EL (cell line): ENCODE measurements at regions not wholly inside any gene's neighbourhood (a gene's known extent, or its start where the extent isn't known, plus 50 kb on each side); places are given as distances from the start of the nearest gene placed in this dataset.
"Not testable (repeated sequence)": the region's sequence is repeated elsewhere in the genome, so short reads cannot be mapped to it uniquely, and the experiment has no call there.

Source experiments
- DNase-seq: peaks from one replicate; pipeline ENCODE4 v3.0.0-alpha.2; 2016

DNA sequence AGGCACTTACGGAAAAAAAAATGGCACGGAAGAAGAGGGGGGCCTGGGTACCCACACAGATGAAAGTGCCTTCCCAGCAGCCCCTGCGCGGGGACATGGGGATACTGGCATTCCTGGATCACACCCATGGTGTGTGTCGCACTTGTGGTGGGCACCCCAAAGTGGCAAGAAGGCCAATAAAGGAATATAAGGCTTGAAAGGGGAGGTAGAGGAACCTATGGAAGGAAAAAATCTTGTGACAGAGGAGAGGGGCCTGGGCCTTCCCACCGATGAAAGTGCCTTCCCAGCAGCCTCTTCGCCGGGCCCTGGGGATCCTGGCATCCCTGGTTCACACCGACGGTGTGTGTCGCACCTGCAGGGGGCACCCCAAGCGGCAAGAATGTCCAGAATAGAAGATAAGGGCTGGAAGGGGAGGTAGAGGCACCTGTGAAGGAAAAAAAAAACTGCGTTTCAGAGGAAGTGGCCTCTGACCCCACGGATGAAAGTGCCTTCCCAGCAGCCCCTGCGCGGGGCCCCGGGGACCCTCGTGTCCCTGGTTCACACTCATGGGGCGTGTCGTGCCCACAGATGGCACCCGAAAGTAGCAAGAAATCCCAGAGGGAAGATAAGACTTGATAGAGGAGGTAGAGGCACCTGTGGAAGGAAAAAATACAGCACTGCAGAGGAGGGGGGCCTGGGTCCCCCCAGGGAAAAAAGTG is 284.0 kb downstream of the ALG10 start:
- no peak for DNase-seq

DNA sequence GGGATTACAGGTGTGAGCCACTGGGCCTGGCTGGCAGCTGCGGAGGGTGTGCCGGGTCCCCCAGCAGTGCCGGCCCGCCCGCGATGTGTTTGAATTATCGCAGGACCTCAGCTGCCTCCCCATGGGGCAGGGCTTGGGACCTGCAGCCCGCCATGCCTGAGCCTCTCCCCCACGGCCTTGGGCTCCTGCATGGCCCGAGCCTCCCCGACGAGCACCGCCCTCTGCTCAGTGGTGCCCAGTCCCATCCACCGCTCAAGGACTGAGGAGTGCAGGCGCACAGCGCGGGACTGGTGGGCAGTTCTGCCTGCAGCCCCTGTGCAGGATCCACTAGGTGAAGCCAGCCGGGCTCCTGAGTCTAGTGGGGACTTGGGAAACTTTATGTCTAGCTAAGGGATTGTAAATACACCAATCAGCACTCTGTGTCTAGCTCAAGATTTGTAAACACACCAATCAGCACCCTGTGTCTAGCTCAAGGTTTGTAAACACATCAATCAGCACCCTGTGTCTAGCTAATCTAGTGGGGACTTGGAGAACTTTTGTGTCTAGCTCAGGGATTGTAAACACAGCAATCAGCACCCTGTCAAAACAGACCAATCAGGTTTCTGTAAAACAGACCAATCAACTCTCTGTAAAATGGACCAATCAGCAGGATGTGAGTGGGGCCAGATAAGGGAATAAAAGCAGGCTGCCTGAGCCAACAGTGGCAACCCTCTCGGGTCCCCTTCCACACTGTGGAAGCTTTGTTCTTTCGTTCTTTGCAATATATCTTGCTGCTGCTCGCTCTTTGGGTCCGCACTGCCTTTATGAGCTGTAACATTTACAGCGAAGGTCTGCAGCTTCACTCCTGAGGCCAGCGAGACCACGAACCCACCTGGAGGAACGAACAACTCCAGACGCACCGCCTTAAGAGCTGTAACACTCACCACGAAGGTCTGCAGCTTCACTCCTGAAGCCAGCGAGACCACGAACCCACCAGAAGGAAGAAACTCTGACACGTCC is 287.8 kb downstream of the ALG10 start:
- DNase-seq: not testable (repeated sequence)

- no peak for DNase-seq
Measured at GRCh38 chr12:34311337-34311736, 289.0 kb downstream of the ALG10 start.

GRCh38 chr12:34327671-34328070 is 305.4 kb downstream of the ALG10 start:
- no peak for DNase-seq

- no peak for DNase-seq
Measured at GRCh38 chr12:34333337-34333736, 311.0 kb downstream of the ALG10 start.

DNA sequence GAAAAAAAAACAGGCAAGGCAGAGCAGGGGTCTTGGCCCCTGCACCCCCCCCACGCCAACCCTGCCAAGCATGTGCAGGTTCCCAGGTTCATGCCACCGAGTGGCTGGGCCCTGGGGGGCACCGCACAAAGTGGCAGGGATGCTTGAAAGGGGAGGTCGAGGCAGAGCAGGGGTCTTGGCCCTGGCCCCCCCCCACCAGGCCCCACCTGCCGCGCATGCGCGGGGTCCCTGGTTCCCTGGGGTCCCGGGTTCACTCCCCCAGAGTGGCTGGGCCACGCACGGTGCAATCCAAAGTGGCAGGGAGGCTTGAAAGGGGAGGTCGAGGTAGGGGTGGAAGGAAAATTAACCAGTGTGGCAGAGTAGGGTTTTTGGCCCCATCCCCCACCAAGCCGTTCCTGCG is 312.2 kb downstream of the ALG10 start:
- no peak for DNase-seq

GRCh38 chr12:34334953-34335743 is 312.9 kb downstream of the ALG10 start:
- DNase-seq: no peak

- DNase-seq: no peak
Measured at GRCh38 chr12:34335819-34336262, 313.5 kb downstream of the ALG10 start.

GRCh38 chr12:34336619-34337465 is 314.5 kb downstream of the ALG10 start:
- no peak for DNase-seq

DNA sequence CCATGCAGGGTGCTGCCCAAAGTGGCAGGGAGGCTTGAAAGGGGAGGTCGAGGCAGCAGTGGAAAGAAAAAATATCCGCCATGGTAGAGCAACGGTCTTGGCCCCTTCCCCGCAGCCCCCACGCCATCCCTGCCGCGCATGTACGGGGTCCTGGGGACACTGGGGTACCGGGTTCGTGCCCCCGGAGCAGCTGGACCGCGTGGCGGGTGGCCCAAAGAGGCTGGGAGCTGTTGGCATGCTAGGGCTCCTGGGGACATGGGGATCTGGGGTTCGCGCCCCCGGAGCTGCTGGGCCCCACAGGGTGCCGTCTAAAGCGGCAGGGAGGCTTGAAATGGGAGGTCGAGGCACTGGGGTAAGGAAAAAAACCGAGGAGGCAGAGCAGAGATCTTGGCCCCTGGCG is 316.5 kb downstream of the ALG10 start:
- no peak for DNase-seq

- no peak for DNase-seq
Measured at GRCh38 chr12:34339922-34340321, 317.6 kb downstream of the ALG10 start.

DNA sequence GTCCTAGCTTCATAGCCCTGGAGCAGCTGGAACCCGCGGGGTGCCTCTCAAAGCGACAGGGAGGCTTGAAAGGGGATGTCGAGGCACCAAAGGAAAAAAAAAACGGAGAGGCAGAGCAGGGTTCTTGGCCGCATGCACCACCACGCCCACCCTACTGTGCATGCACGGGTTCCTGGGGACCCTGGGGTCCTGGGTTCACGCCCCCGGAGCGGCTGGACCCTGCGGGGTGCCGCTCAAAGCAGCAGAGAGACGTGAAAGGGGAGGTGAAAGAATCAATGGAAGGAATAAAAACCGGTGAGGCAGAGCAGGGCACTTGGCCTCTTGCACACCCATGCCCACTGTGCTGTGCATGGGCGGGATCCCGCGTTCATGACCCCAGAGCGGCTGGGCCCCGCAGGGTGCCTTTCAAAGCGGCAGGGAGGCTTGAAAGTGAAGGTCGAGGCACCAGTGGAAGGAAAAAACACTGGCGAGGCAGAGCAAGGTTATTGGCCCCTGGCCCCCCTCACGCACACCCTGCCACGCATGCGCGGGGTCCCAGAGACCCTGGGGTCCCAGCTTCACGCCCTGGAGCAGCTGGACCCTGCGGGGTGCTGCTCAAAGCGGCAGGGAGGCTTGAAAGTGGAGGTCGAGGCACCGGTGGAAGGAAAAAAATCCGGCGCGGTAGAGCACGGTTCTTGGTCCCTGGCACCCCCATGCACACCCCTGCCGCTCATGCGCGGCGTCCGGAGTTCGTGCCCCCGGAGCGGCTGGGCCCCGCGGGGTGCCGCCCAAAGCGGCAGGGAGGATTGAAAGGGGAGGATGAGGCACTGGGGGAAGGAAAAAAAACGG is 318.5 kb downstream of the ALG10 start:
- no peak for DNase-seq

- DNase-seq: no peak
Measured at GRCh38 chr12:34341362-34341733, 319.1 kb downstream of the ALG10 start.

GRCh38 chr12:34342048-34342447 is 319.8 kb downstream of the ALG10 start:
- DNase-seq: no peak

- DNase-seq: no peak
Measured at GRCh38 chr12:34343345-34343744, 321.0 kb downstream of the ALG10 start.

- no peak for DNase-seq
Measured at GRCh38 chr12:34343766-34344165, 321.5 kb downstream of the ALG10 start.

DNA sequence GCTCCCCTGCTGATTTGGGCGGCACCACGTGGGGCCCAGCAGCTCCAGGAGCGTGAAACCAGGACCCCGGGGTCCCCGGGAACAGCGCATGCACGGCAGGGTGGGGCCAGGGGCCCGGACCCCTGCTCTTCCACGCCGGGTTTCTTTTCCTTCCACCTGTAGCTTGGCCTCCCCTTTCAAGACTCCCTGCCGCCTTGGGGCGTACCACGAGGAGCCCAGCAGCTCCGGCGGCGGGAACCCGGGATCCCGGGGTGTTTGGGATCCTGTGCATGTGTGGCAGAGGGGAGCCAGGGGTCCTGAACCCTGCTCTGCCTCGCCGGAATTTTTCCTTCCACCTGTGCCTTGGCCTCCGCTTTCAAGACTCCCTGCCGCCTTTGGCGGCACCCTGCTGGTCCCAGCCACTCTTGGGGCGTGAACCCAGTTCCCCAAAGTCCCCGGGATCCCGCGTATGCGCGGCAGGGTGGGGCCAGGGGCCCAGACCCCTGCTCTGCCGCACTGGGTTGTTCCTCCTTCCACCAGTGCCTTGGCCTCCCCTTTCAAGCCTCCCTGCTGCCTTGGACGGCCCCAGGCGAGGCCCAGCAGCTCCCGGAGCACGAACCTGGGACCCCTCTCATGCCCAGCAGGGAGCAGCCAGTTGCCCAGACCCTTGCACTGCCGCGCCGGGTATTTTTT is 322.7 kb downstream of the ALG10 start:
- DNase-seq: no peak

- DNase-seq: no peak
Measured at GRCh38 chr12:34345801-34346200, 323.5 kb downstream of the ALG10 start.

DNA sequence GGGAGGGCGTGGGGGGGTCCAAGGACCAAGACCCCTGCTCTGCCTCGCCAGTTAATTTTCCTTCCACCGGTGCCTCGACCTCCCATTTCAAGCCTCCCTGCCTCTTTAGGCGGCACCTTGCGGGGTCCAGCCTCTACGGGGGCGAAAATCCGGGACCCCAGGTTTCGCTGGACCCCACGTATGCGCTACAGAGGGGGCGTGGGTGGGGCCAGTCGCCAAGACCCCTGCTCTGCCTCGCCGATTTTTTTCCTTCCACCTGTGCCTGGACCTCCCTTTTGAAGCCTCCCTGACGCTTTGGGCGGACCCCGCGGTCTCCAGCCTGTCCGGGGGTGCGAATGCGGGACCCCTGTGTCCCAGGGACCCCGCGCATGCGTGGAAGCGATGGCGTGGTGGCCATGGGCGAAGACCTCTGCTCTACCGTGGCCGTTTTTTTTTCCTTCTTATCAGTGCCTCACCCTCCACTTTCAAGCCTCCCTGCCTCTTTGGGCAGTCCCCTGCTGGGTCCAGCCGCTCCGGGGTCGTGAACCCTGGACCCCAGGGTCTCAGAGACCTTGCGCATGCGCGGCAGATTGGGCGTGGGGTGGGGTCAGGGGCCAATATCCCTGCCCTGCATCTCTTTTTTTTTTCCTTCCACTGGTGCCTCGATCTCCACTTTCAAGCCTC is 324.2 kb downstream of the ALG10 start:
- DNase-seq: no peak

DNA sequence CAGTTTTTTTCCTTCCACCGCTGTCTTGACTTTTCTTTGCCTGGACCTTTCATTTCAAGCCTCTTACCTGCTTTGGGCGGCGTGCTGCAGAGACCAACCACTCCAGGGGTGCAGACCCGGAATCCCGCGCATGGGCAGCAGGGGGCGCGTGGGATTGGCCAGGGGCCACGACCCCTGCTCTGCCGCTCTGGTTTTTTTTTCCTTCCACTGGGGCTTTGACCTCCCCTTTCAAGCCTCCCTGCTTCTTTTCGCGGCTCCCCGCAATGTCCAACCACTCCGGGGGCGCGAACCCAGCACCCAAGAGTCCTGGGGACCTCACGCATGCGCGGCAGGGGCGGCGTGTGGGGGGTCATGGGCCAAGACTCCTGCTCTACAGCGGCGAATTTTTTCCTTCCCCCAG is 325.1 kb downstream of the ALG10 start:
- DNase-seq: no peak
